ENCODE measurements at regions not wholly inside any gene's neighbourhood (a gene's known extent, or its start where the extent isn't known, plus 50 kb on each side); places are given as distances from the start of the nearest gene placed in this dataset.
A peak's percentile ranks its signal among the peaks of the same experiment; 100 is the strongest.

- Mint-ChIP-seq H3K27ac (no peak overlapping the region), H3K27me3 (ENCODE audit: low read depth) (no peaks in the 10 kb centered on the region), H3K4me3 (no peak overlapping the region), H3K4me1 (peaks cover 26% of the 10 kb centered on the region), H3K9me3 (peaks cover 4% of the 10 kb centered on the region), H3K36me3 (peaks cover 2% of the 10 kb centered on the region; the same call in 1 of the 2 replicates)
- ChIA-PET POLR2A (no interaction called here), CTCF (no interaction called here)
- TF ChIP-seq NFE2L1 (CRISPR knock-in tag; IDR thresholded peaks at IDR 0.05) (no peak), ZNF423 (CRISPR knock-in tag; IDR thresholded peaks at IDR 0.05) (no peak), GRHL2 (CRISPR knock-in tag; IDR thresholded peaks at IDR 0.05; ENCODE audit: insufficient replicate concordance, severe bottlenecking) (no peak), ZNF671 (CRISPR knock-in tag; IDR thresholded peaks at IDR 0.05) (no peak), FOXJ3 (CRISPR knock-in tag; IDR thresholded peaks at IDR 0.05; ENCODE audit: borderline replicate concordance) (no peak), SP1 (CRISPR knock-in tag; conservative IDR thresholded peaks at IDR 0.05) (no peak), ZNF121 (CRISPR knock-in tag; IDR thresholded peaks at IDR 0.05) (no peak), ZBTB21 (CRISPR knock-in tag; IDR thresholded peaks at IDR 0.05; ENCODE audit: borderline replicate concordance) (no peak), MAX (CRISPR knock-in tag; IDR thresholded peaks at IDR 0.05) (no peak), SMAD4 (CRISPR knock-in tag; IDR thresholded peaks at IDR 0.05) (no peak), HMGA2 (CRISPR knock-in tag; IDR thresholded peaks at IDR 0.05) (no peak), PRDM15 (CRISPR knock-in tag; IDR thresholded peaks at IDR 0.05) (no peak), TEAD4 (CRISPR knock-in tag; IDR thresholded peaks at IDR 0.05) (no peak), NR2C2 (CRISPR knock-in tag; IDR thresholded peaks at IDR 0.05) (no peak), ATF1 (CRISPR knock-in tag; IDR thresholded peaks at IDR 0.05) (no peak), CREM (CRISPR knock-in tag; IDR thresholded peaks at IDR 0.05) (no peak)
- TF ChIP-seq, protein P1, sequence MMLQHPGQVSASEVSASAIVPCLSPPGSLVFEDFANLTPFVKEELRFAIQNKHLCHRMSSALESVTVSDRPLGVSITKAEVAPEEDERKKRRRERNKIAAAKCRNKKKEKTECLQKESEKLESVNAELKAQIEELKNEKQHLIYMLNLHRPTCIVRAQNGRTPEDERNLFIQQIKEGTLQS (CRISPR knock-in tag; conservative IDR thresholded peaks at IDR 0.05), result no peak
- TF ChIP-seq, protein P2, sequence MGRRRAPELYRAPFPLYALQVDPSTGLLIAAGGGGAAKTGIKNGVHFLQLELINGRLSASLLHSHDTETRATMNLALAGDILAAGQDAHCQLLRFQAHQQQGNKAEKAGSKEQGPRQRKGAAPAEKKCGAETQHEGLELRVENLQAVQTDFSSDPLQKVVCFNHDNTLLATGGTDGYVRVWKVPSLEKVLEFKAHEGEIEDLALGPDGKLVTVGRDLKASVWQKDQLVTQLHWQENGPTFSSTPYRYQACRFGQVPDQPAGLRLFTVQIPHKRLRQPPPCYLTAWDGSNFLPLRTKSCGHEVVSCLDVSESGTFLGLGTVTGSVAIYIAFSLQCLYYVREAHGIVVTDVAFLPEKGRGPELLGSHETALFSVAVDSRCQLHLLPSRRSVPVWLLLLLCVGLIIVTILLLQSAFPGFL (CRISPR knock-in tag; IDR thresholded peaks at IDR 0.05; ENCODE audit: borderline replicate concordance), result no peak
- no peak for DNase-seq (ENCODE audit: low spot score)
- ATAC-seq, result no peak
These were observed 174.3 kb upstream of the STXBP5 start for GRCh38 chr6:147029923-147030322.

- Mint-ChIP-seq H3K27ac (peak overlapping the region; percentile 96), H3K36me3 (peaks cover 2% of the 10 kb centered on the region; the same call in 1 of the 2 replicates), H3K4me3 (peak overlapping the region; percentile 3; the same call in 1 of the 2 replicates), H3K4me1 (peaks cover 39% of the 10 kb centered on the region), H3K9me3 (peaks cover 4% of the 10 kb centered on the region), H3K27me3 (ENCODE audit: low read depth) (no peaks in the 10 kb centered on the region)
- TF ChIP-seq, protein P2 (CRISPR knock-in tag; IDR thresholded peaks at IDR 0.05; ENCODE audit: borderline replicate concordance), result no peak
- no peak for TF ChIP-seq HMGA2 (CRISPR knock-in tag; IDR thresholded peaks at IDR 0.05)
- ChIA-PET POLR2A (no interaction called here), CTCF (interaction anchor here (0.8 kb wide), 1 partner anchor 188 kb away, joined by 3 read pairs; no protein-coding TSS in a partner anchor)
- peak; percentile 27 for DNase-seq (ENCODE audit: low spot score)
- ATAC-seq, result peak; percentile 94
These were observed 170.9 kb upstream of the STXBP5 start for GRCh38 chr6:147033267-147033666.

All from WTC11 (cell line).